Endothelial cell of umbilical vein (primary cell): ENCODE measurements at regions not wholly inside any gene's neighbourhood (a gene's known extent, or its start where the extent isn't known, plus 50 kb on each side); places are given as distances from the start of the nearest gene placed in this dataset.

Source experiments
- BruUV-seq: library from RNA; stranded (reverse); fragments of 400-500 nt; replicated peaks from 2 replicates; lab custom pipeline; 2021; lab: Mats Ljungman, UMichigan
- CTCF ChIA-PET: fragments of 300-600, 350-600 bp; sonication (Branson Sonifier 250); formaldehyde crosslinking; loops from one replicate; lab custom pipeline; 2021; ENCODE audit warnings: antibody characterized with exemption, inconsistent platforms; lab: Charles Lee
- POLR2A ChIA-PET: fragments of 300-600, 350-600 bp; sonication (Branson Sonifier 250); formaldehyde crosslinking; loops from one replicate; lab custom pipeline; 2021; ENCODE audit warnings: antibody characterized with exemption, inconsistent platforms; lab: Charles Lee
- DNase-seq: peaks from one replicate; pipeline ENCODE4 v3.0.0-alpha.2; 2011; ENCODE audit warnings: low read depth, low spot score
- FAIRE-seq: peaks from 2 replicates; lab custom pipeline; 2011; peaks lifted over from hg19 to GRCh38; lab: Jason Lieb, UNC
- H2AFZ ChIP-seq: 2 replicates; pipeline ENCODE4 v1.6.0; 2012; ENCODE audit warnings: low read depth, low read length, control low read depth, inconsistent platforms
- H3K27ac ChIP-seq: 2 replicates; pipeline ENCODE4 v1.5.1; 2011; ENCODE audit warnings: low read depth, mild to moderate bottlenecking, control low read depth, low read length, moderate library complexity; ENCODE audit not compliant: insufficient read depth
- H3K27me3 ChIP-seq, 2 experiments: 2 replicates each; pipeline versions ENCODE4 v1.6.0 to v1.6.1; 2011; ENCODE audit warnings: low read length in 2 of 2, mixed read lengths in 1 of 2; ENCODE audit not compliant: control insufficient read depth in 2 of 2, insufficient read depth in 2 of 2
- H3K36me3 ChIP-seq, 2 experiments: 2 replicates in 1 of 2; 3 replicates in 1 of 2; pipeline ENCODE4 v1.5.1; 2011; ENCODE audit warnings: low read length in 2 of 2, mild to moderate bottlenecking in 1 of 2, moderate library complexity in 1 of 2; ENCODE audit not compliant: control insufficient read depth in 2 of 2, insufficient read depth in 2 of 2; ENCODE audit errors: extremely low read depth in 1 of 2
- H3K4me1 ChIP-seq: 3 replicates; pipeline ENCODE4 v1.5.1; 2011; ENCODE audit warnings: mild to moderate bottlenecking, low read length; ENCODE audit not compliant: control insufficient read depth, insufficient read depth; ENCODE audit errors: extremely low read depth
- H3K4me2 ChIP-seq: 2 replicates; pipeline ENCODE4 v1.6.1; 2011; ENCODE audit warnings: low read length, control low read depth, mixed read lengths; ENCODE audit not compliant: insufficient read depth
- H3K4me3 ChIP-seq, 3 experiments: fragments of 200-600 bp in 1 of 3; sonication (generic), shearing (Covaris generic) in 1 of 3; replicated peaks in 1 of 3; 2 replicates each; pipeline ENCODE4 v1.5.1; 2011 to 2016; ENCODE audit warnings: control low read depth in 3 of 3, low read length in 3 of 3, mild to moderate bottlenecking in 2 of 3, inconsistent platforms in 1 of 3, low read depth in 1 of 3, moderate library complexity in 1 of 3; ENCODE audit not compliant: insufficient read depth in 1 of 3
- H3K79me2 ChIP-seq: 2 replicates; pipeline ENCODE4 v1.6.0; 2012; ENCODE audit warnings: low read length, inconsistent platforms; ENCODE audit not compliant: control insufficient read depth, insufficient read depth
- H3K9ac ChIP-seq: replicated peaks from 2 replicates; pipeline ENCODE3; 2011; ENCODE audit warnings: low read length, control low read depth; ENCODE audit not compliant: insufficient read depth; ENCODE audit errors: extremely low read depth
- H3K9me1 ChIP-seq: replicated peaks from 3 replicates; pipeline ENCODE4 v1.6.0; 2011; ENCODE audit warnings: mild to moderate bottlenecking, low read length; ENCODE audit not compliant: control insufficient read depth, insufficient read depth; ENCODE audit errors: extremely low read depth
- H3K9me3 ChIP-seq: replicated peaks from 2 replicates; pipeline ENCODE4 v1.5.1; 2012; ENCODE audit warnings: low read length, inconsistent platforms; ENCODE audit not compliant: control insufficient read depth, insufficient read depth
- H4K20me1 ChIP-seq: replicated peaks from 2 replicates; pipeline ENCODE3; 2011; ENCODE audit warnings: mild to moderate bottlenecking, low read length; ENCODE audit not compliant: control insufficient read depth, insufficient read depth; ENCODE audit errors: extremely low read depth
- EZH2 ChIP-seq: IDR thresholded peaks from 2 replicates; pipeline ENCODE4 v1.6.1; 2012; ENCODE audit warnings: borderline replicate concordance, low read depth, mild to moderate bottlenecking, moderate library complexity, low read length, inconsistent platforms; ENCODE audit not compliant: severe bottlenecking
- FOS ChIP-seq: IDR thresholded peaks from 2 replicates; pipeline ENCODE4 v1.6.1; 2011; ENCODE audit warnings: mild to moderate bottlenecking, low read length, moderate library complexity, borderline replicate concordance; ENCODE audit not compliant: insufficient read depth
- GATA2 ChIP-seq: IDR thresholded peaks from 2 replicates; pipeline ENCODE4 v1.7.0; 2011; ENCODE audit warnings: low read depth, mild to moderate bottlenecking, moderate library complexity, mixed read lengths, low read length; ENCODE audit not compliant: insufficient read length, insufficient read depth
- JUN ChIP-seq: IDR thresholded peaks from 2 replicates; pipeline ENCODE4 v1.6.1; 2011; ENCODE audit warnings: borderline replicate concordance, low read depth; ENCODE audit not compliant: insufficient read length, insufficient read depth
- MYC ChIP-seq: IDR thresholded peaks from one replicate; pipeline ENCODE4 v1.6.1; 2011; ENCODE audit warnings: mild to moderate bottlenecking, low read depth, low read length
- POLR2A ChIP-seq: IDR thresholded peaks from 2 replicates; pipeline ENCODE4 v1.6.1; 2012; ENCODE audit warnings: low read depth, mild to moderate bottlenecking, control low read depth, low read length
- POLR2AphosphoS5 ChIP-seq: IDR thresholded peaks from 2 replicates; pipeline ENCODE4 v1.6.1; 2012; ENCODE audit warnings: low read depth, mild to moderate bottlenecking, control low read depth, low read length, moderate library complexity; ENCODE audit not compliant: insufficient read depth
- dilution Hi-C: fragments of 300-500 bp; cut with MboI; formaldehyde crosslinking; loops from one replicate; pipeline ENCODE4 v1.15.0; 2019; ENCODE audit warnings: low sequenced_read_pairs; ENCODE audit not compliant: extremely low pct_ligation_motif_present
- intact Hi-C: fragments of 100-400 bp; cut with micrococcal nuclease; formaldehyde crosslinking; loops from one replicate; pipeline ENCODE4 v1.10.0; 2022
- TF ChIP-seq, protein P1 (sequence below), 2 donors: IDR thresholded peaks; 1 replicate in 1 of 2; 2 replicates in 1 of 2; pipeline ENCODE4 v1.5.1; 2011; ENCODE audit warnings: low read length in 2 of 2, mild to moderate bottlenecking in 2 of 2, moderate library complexity in 2 of 2, control low read depth in 1 of 2, inconsistent platforms in 1 of 2, low read depth in 1 of 2; ENCODE audit not compliant: insufficient read depth in 1 of 2; ENCODE audit errors: extremely low read depth in 1 of 2
- TF ChIP-seq, protein P2 (sequence below): IDR thresholded peaks from 2 replicates; pipeline ENCODE4 v1.6.1; 2011; ENCODE audit not compliant: insufficient read depth, insufficient read length

GRCh38 chr17:21548236-21548635 lies 144.1 kb upstream of the KCNJ18 start:
- Histone ChIP-seq H3K9ac (no peak overlapping the region), H4K20me1 (no peaks in the 10 kb centered on the region), H3K27ac (no peak overlapping the region), H3K4me3 (no peak overlapping the region), H3K9me1 (no peaks in the 10 kb centered on the region), H2AFZ (no peak overlapping the region), H3K79me2 (peaks cover 3% of the 10 kb centered on the region), H3K36me3 (no peaks in the 10 kb centered on the region), H3K4me2 (no peak overlapping the region), H3K9me3 (no peaks in the 10 kb centered on the region), H3K27me3 (no peaks in the 10 kb centered on the region), H3K4me1 (peaks cover 7% of the 10 kb centered on the region)
- TF ChIP-seq EZH2 (no peak), GATA2 (no peak), MYC (no peak), FOS (no peak), POLR2A (no peak), POLR2AphosphoS5 (no peak), JUN (no peak)
- TF ChIP-seq, protein P1, sequence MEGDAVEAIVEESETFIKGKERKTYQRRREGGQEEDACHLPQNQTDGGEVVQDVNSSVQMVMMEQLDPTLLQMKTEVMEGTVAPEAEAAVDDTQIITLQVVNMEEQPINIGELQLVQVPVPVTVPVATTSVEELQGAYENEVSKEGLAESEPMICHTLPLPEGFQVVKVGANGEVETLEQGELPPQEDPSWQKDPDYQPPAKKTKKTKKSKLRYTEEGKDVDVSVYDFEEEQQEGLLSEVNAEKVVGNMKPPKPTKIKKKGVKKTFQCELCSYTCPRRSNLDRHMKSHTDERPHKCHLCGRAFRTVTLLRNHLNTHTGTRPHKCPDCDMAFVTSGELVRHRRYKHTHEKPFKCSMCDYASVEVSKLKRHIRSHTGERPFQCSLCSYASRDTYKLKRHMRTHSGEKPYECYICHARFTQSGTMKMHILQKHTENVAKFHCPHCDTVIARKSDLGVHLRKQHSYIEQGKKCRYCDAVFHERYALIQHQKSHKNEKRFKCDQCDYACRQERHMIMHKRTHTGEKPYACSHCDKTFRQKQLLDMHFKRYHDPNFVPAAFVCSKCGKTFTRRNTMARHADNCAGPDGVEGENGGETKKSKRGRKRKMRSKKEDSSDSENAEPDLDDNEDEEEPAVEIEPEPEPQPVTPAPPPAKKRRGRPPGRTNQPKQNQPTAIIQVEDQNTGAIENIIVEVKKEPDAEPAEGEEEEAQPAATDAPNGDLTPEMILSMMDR (IDR thresholded peaks at IDR 0.05; ENCODE audit: extremely low read depth in 1 of 2, insufficient read depth in 1 of 2, low read depth in 1 of 2, low read length in 2 of 2) = no peak
- TF ChIP-seq, protein P2, sequence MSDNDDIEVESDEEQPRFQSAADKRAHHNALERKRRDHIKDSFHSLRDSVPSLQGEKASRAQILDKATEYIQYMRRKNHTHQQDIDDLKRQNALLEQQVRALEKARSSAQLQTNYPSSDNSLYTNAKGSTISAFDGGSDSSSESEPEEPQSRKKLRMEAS = no peak
- dilution Hi-C loops (no loop called here), intact Hi-C loops (no loop called here)
- CTCF ChIA-PET = interaction anchor here (1.0 to 1.6 kb wide), 2 partner anchors 16 to 35 kb away, joined by 4 to 7 read pairs; no protein-coding TSS in a partner anchor
- FAIRE-seq (peak; percentile 8), DNase-seq (no peak)
- BruUV-seq = no TSS peak
- POLR2A ChIA-PET = no interaction called here
